ENCODE measurements at regions not wholly inside any gene's neighbourhood (a gene's known extent, or its start where the extent isn't known, plus 50 kb on each side); places are given as distances from the start of the nearest gene placed in this dataset.

- TF ChIP-seq CTCF (IDR thresholded peaks at IDR 0.05): no peak
- TF ChIP-seq POLR2A (IDR thresholded peaks at IDR 0.05): no peak
These were observed 1085.0 kb upstream of the TENM4 start for GRCh38 chr11:80525663-80526405.

Measured in adrenal gland (tissue), 5 donors.